Right lung (tissue), 2 donors: ENCODE measurements at regions not wholly inside any gene's neighbourhood (a gene's known extent, or its start where the extent isn't known, plus 50 kb on each side); places are given as distances from the start of the nearest gene placed in this dataset.
"Not testable (repeated sequence)": the region's sequence is repeated elsewhere in the genome, so short reads cannot be mapped to it uniquely, and the experiment has no call there.

Experiments
- DNase-seq, 2 donors: peaks; one replicate each; pipeline ENCODE4 v3.0.0-alpha.2; 2013

DNA sequence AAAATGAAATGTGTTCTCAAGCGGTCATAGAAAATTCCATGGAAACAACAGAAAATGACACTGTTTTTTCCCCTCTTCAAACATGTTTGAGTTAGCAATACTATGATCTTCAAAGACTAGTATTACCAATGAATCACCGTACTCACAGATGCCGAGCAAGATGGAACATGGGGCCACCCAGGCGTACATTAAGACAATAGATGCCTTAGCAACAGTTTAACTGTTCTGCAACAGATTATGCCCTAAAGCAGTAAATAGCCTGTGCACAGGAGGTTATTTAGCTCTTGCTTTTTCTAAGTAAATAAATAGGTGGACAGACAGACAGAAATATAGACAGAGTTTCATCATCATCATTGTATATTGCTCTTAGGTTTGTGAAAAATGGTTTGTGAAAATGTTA, 284.0 kb upstream of the DEFB112 start:
- DNase-seq, result no peak

DNA sequence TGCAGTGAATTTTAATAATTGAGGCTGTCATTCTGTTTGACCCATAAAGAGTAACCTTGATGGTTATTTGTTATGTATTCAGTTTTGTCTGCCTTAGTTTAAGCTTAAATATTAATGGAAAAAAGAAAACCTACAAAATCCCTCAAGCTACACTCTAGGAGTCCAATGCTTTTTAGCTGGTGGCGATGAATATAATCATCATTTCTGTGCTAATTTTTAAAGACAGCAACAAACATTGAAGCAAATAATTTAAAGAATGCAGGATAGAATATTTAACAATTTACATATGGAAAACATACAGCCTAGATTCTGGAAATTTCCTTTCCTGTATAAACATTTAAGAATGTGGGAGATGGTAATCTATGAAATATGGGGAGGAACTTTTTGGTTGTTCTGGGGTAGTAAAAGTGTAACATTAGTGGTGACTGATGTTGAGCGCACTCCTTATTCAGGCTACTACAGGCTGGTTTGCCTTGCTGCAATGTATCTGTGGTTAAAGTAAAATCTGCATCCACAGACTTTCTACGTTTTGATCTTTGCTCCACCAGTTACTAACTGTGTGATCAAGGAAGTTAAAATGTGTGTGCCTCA, 287.9 kb upstream of the DEFB112 start:
- DNase-seq, result no peak

- DNase-seq, result no peak
These were observed 303.9 kb upstream of the DEFB112 start for GRCh38 chr6:50353603-50354002.

- DNase-seq, result no peak
These were observed 308.4 kb upstream of the DEFB112 start for GRCh38 chr6:50358113-50358512.

- DNase-seq, result no peak
These were observed 312.1 kb upstream of the DEFB112 start for GRCh38 chr6:50361641-50362331.

GRCh38 chr6:50362706-50363105, 313.0 kb upstream of the DEFB112 start:
- DNase-seq, result no peak

DNA sequence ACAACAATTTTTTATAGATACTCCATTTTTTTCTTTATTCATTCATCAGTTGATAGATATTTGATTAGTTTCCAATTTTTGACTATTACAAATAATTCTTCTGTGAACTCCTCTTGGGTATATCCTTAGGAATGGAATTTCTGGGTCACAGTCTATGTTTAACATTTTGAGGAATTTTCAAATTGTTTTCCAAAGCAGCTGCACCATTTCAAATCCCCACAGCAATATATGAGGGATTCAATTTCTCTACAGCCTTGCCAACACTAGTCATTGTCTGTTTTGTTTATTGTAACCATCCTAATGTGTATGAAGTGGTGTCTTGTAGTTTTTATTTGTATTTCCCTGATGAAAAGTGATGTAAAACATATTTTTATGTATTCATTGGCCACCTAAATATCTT, 320.3 kb upstream of the DEFB112 start:
- DNase-seq, result peak in 1 of 2 donors; percentile 21

DNA sequence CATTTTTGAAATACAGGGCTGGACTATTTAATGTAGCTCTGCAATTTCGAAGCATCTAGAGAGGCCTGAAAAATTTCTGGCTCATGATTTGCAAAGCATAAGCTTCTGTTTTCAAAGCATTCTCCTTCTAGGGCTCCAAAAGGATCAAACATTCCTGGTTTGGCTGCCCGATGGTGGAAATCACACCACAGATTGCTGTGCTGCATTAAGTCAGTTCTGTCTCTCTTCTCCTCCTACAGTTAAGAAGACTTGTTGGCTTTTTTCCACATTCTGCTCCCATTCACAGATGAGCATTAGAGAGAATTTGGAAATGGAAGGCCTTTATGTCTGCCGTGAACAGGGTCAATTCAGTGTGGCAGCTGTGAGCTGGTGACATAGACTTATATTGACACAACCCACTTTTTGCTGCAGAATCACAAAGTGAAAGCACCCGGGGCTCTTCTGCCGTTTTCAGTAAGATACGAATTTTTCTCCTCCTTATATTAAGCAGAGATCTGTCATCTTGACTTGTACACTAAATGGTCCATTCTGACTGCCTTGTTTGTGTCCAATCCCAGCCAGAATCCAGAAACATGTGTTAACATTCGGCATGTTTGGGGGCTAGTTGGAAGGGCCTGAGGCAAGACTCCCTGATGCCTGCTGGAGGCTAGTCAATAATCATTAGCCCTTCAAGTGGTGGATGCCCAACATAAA, 330.8 kb upstream of the DEFB112 start:
- DNase-seq, result no peak

GRCh38 chr6:50381099-50381415, 331.3 kb upstream of the DEFB112 start:
- DNase-seq, result no peak

GRCh38 chr6:50390416-50390815, 322.9 kb upstream of the TFAP2D start:
- DNase-seq, result no peak

- DNase-seq, result not testable (repeated sequence)
These were observed 319.2 kb upstream of the TFAP2D start for GRCh38 chr6:50394139-50394538.

DNA sequence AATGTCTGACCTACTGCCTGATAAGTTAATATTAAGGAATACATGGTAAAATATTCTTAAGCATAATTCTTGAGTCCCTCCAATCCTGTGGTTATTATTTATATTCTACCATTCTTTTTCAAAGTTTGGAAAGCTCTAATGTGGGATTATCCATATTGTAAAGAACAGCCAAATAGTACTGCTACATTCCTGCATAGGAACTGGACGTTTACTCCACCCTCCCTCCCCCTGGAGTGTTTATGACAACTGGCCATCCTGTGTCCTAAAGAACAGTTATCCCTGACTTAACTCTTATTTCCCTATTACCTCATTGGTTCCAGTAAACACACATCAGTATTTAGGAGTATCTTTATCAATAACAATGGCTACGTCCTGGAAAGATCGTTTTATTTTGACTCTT, 308.7 kb upstream of the TFAP2D start:
- no peak for DNase-seq

DNA sequence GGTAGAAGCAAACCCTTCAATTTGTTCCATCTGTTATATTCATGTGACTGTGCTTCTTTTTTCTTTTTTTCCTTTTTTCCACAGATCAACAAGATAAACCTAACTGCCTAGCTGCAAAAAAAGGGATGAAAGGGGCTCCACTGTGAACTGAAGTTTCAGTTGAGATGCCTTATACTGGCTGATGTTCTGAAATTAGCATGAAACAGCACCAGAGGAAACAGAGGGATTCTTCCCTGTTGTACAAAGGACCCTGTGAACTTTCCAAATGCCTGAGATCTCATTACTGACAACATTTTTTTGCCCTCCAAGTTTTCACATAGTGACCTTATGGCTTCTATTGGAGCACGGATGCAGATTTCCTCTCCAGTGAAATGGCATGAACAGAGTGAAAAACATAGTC, 302.7 kb upstream of the TFAP2D start:
- no peak for DNase-seq

- not testable (repeated sequence) for DNase-seq
These were observed 292.3 kb upstream of the TFAP2D start for GRCh38 chr6:50421041-50421440.

- DNase-seq, result no peak
These were observed 286.1 kb upstream of the TFAP2D start for GRCh38 chr6:50427267-50427666.

- DNase-seq, result no peak
These were observed 275.4 kb upstream of the TFAP2D start for GRCh38 chr6:50437901-50438300.

DNA sequence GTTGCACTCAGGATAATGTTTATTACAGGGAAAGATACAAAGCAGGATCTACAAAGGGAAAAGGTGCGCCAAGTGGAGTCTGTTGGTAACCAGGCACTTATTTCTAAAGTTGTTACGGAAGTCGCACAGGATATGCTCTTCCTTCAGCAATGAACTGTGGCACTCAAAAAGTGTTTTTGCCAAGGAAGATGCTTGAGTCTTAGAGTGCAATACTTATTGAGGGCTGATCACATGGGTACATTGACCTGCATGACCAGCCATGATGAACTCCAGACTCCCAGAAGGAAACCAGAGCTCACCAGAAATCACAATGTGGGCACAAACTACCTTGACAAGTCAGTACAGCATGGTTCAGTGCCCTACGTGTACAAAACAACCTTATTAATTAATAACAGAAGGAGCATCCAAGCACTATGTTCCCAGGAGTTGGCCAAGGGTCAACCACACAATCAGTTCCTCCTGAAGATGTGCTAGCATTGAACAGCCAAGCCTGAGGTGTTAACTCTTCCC, 270.7 kb upstream of the TFAP2D start:
- no peak for DNase-seq

DNA sequence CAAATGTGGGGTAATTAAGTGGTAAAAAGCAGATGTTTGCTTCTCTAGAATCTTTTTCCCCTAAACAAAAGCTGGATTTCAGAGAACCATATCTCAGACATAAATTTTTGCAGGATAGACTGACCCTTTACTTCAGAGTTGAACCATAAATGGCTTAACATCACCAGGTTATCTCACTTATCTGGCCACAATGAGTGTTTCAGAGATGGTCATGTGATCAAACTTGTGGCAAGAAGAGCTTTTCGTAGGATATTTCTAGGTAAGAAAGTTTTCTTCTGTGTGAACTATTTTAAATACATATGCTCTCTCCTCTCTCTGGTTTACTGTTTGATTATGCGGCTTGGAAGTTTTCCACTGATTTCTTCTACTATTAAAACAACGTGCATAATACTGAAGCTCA, 270.2 kb upstream of the TFAP2D start:
- no peak for DNase-seq

GRCh38 chr6:50449128-50449527, 264.2 kb upstream of the TFAP2D start:
- no peak for DNase-seq

GRCh38 chr6:50451826-50452400, 261.4 kb upstream of the TFAP2D start:
- DNase-seq, result no peak

GRCh38 chr6:50455029-50455428, 258.3 kb upstream of the TFAP2D start:
- DNase-seq, result no peak

DNA sequence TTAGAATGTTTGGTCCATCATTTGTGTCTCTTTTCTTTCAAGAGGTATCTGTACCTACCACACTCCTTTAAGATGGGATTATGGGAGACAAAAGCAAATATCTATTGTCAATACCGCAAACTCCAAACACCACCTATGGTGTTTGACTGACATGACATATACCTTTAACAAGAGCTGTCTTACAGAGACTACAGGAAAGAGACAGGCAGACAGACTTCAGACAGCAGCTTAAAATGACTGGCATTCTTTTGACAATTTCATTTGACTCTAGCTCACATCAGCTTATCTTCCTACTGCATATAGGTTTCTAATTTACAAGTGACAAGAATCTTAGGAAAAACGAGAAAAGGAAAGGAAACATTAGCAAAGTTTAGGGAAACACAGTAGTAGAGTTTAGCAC, 256.0 kb upstream of the TFAP2D start:
- no peak for DNase-seq

GRCh38 chr6:50461696-50462095, 251.6 kb upstream of the TFAP2D start:
- no peak for DNase-seq
